HepG2 (cell line): ENCODE measurements at regions not wholly inside any gene's neighbourhood (a gene's known extent, or its start where the extent isn't known, plus 50 kb on each side); places are given as distances from the start of the nearest gene placed in this dataset.

Experiments
- ATAC-seq: fragments of 200-7000 bp; cut with Tn5 transposase; 3 replicates; pipeline ENCODE4 v1.9.1; 2020; ENCODE audit warnings: mild to moderate bottlenecking, moderate library complexity
- BruUV-seq: library from RNA; stranded (reverse); fragments of 400-500 nt; replicated peaks from 2 replicates; lab custom pipeline; 2021; lab: Mats Ljungman, UMichigan
- CTCF ChIA-PET: fragments of 300-600 bp; formaldehyde crosslinking; extraction: SDS; loops from one replicate; lab custom pipeline; 2021; ENCODE audit warnings: low total read pairs, inconsistent platforms, low intra/inter-chr PET ratio; lab: Yijun Ruan, JAX
- POLR2A ChIA-PET: fragments of 350-600 bp; sonication (Branson Sonifier 250); formaldehyde crosslinking; loops from one replicate; lab custom pipeline; 2020; ENCODE audit warnings: antibody characterized with exemption, inconsistent platforms; lab: Yijun Ruan, JAX
- DNase-seq: peaks from one replicate; pipeline ENCODE4 v3.0.0-alpha.2; 2015; ENCODE audit warnings: low spot score
- FAIRE-seq: peaks from 3 replicates; lab custom pipeline; 2011; peaks lifted over from hg19 to GRCh38; lab: Jason Lieb, UNC
- H2AFZ ChIP-seq: one replicate; pipeline ENCODE4 v1.6.1; 2011; ENCODE audit warnings: low read length, inconsistent platforms
- H3K27ac ChIP-seq: fragments of 300-600 bp; 3 replicates; pipeline ENCODE4 v1.8.0; 2011; ENCODE audit warnings: mixed run types, mild to moderate bottlenecking, mixed read lengths, low read length, inconsistent platforms; ENCODE audit not compliant: insufficient read depth; ENCODE audit errors: extremely low read length
- H3K27me3 ChIP-seq, 2 experiments: fragments of 200-600 bp in 1 of 2; 2 replicates in 1 of 2; 3 replicates in 1 of 2; pipeline versions ENCODE4 v1.6.0 to v1.8.0; 2011; ENCODE audit warnings: low read length in 2 of 2, mild to moderate bottlenecking in 2 of 2, moderate library complexity in 2 of 2, inconsistent platforms in 1 of 2; ENCODE audit not compliant: insufficient read depth in 2 of 2, control insufficient read depth in 1 of 2
- H3K36me3 ChIP-seq, 2 experiments: fragments of 200-600 bp in 1 of 2; replicated peaks in 1 of 2; 2 replicates in 1 of 2; 3 replicates in 1 of 2; pipeline versions ENCODE4 v1.5.1 to v1.8.0; 2011; ENCODE audit warnings: low read length in 2 of 2, inconsistent platforms in 1 of 2; ENCODE audit not compliant: insufficient read depth in 2 of 2, control insufficient read depth in 1 of 2
- H3K4me1 ChIP-seq: 2 replicates; pipeline ENCODE4 v1.5.1; 2012; ENCODE audit warnings: low read length, inconsistent platforms; ENCODE audit not compliant: insufficient read depth
- H3K4me2 ChIP-seq: 2 replicates; pipeline ENCODE4 v1.6.0; 2011; ENCODE audit warnings: low read depth, low read length, inconsistent platforms
- H3K4me3 ChIP-seq, 3 experiments: fragments of 200-600 bp in 1 of 3; sonication (generic), shearing (Covaris generic) in 1 of 3; replicated peaks in 1 of 3; 2 replicates each; pipeline ENCODE4 v1.5.1; 2011 to 2016; ENCODE audit warnings: low read length in 3 of 3, inconsistent platforms in 2 of 3, low read depth in 2 of 3, mild to moderate bottlenecking in 2 of 3, control low read depth in 1 of 3, mixed read lengths in 1 of 3; ENCODE audit not compliant: insufficient read depth in 1 of 3
- H3K79me2 ChIP-seq: one replicate; pipeline ENCODE4 v1.6.1; 2011; ENCODE audit warnings: low read length, inconsistent platforms; ENCODE audit not compliant: insufficient read depth
- H3K9ac ChIP-seq: 2 replicates; pipeline ENCODE4 v1.6.0; 2011; ENCODE audit warnings: mild to moderate bottlenecking, low read depth, low read length, inconsistent platforms; ENCODE audit not compliant: insufficient read depth
- H3K9me3 ChIP-seq: 2 replicates; pipeline ENCODE4 v1.5.1; 2012; ENCODE audit warnings: mild to moderate bottlenecking, low read length
- H4K20me1 ChIP-seq: 2 replicates; pipeline ENCODE4 v1.6.0; 2011; ENCODE audit warnings: inconsistent platforms, mild to moderate bottlenecking, low read length, moderate library complexity; ENCODE audit not compliant: insufficient read depth
- YY1 ChIP-seq: IDR thresholded peaks from 2 replicates; pipeline ENCODE4 v1.6.1; 2011; ENCODE audit warnings: low read length, low read depth, moderate library complexity, mild to moderate bottlenecking; ENCODE audit not compliant: insufficient read depth, insufficient replicate concordance
- ZNF205 ChIP-seq: IDR thresholded peaks from 2 replicates; pipeline ENCODE4 v1.6.1; 2018; ENCODE audit warnings: missing biosample characterization, missing genetic modification reagents
- ZNF567 ChIP-seq: sonication (generic); formaldehyde crosslinking; IDR thresholded peaks from 2 replicates; pipeline ENCODE4 v1.8.1; 2023; ENCODE audit warnings: mild to moderate bottlenecking, missing genetic modification reagents, borderline replicate concordance
- in situ Hi-C: cut with HindIII; loops from 2 replicates; pipeline ENCODE4 v1.10.0; 2017; ENCODE audit warnings: low pct_unique_long_range_greater_than_20kb; ENCODE audit not compliant: extremely low pct_ligation_motif_present
- intact Hi-C: fragments of 100-400 bp; cut with micrococcal nuclease; formaldehyde crosslinking; loops from one replicate; pipeline ENCODE4 v1.10.0; 2022; ENCODE audit not compliant: unreplicated experiment
- TF ChIP-seq, protein P1 (sequence below): sonication (generic); formaldehyde crosslinking; conservative IDR thresholded peaks from 2 replicates; pipeline ENCODE4 v1.8.1; 2023; ENCODE audit warnings: missing genetic modification reagents
- TF ChIP-seq, protein P2 (sequence below): sonication (generic); formaldehyde crosslinking; IDR thresholded peaks from 2 replicates; pipeline ENCODE4 v1.5.1; 2020; ENCODE audit warnings: missing genetic modification reagents, mild to moderate bottlenecking, borderline replicate concordance
- TF ChIP-seq, protein P3 (sequence below): sonication (generic); formaldehyde crosslinking; IDR thresholded peaks from 2 replicates; pipeline ENCODE4 v1.5.1; 2020; ENCODE audit warnings: mild to moderate bottlenecking, missing genetic modification reagents, borderline replicate concordance
- TF ChIP-seq, protein P4 (sequence below): sonication (generic); formaldehyde crosslinking; IDR thresholded peaks from 2 replicates; pipeline ENCODE4 v1.5.0; 2020; ENCODE audit warnings: mild to moderate bottlenecking, missing genetic modification reagents
- TF ChIP-seq, protein P5 (sequence below): IDR thresholded peaks from 2 replicates; pipeline ENCODE4 v1.6.1; 2016; ENCODE audit warnings: mild to moderate bottlenecking

DNA sequence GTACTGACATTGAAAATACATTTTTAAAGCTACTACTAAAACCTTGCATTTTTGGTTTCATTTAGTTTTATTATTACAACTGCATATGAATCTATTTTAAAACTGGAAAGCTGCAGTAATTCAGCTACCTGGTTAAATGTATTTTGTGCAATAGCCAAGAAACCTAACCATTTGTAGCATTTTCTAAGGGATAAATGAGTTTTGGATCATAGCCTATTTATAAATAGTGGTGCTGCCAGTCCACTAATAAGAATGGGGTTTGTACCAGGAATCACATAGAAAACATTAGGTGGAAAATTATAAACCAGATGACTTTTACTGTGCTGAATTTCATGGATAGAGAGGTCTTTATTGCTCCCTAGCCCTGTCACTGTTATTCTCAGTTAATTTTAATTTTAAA lies 454.7 kb downstream of the DIPK2A start:
- in situ Hi-C loops (no loop called here), intact Hi-C loops (no loop called here)
- Histone ChIP-seq H3K4me1 (no peaks in the 10 kb centered on the region), H3K79me2 (no peaks in the 10 kb centered on the region), H3K27me3 (no peaks in the 10 kb centered on the region), H4K20me1 (no peaks in the 10 kb centered on the region), H3K4me3 (no peak overlapping the region), H3K9me3 (no peaks in the 10 kb centered on the region), H3K27ac (no peak overlapping the region), H2AFZ (no peak overlapping the region), H3K36me3 (no peaks in the 10 kb centered on the region), H3K9ac (no peak overlapping the region), H3K4me2 (no peak overlapping the region)
- no peak for TF ChIP-seq YY1
- TF ChIP-seq, protein P1, sequence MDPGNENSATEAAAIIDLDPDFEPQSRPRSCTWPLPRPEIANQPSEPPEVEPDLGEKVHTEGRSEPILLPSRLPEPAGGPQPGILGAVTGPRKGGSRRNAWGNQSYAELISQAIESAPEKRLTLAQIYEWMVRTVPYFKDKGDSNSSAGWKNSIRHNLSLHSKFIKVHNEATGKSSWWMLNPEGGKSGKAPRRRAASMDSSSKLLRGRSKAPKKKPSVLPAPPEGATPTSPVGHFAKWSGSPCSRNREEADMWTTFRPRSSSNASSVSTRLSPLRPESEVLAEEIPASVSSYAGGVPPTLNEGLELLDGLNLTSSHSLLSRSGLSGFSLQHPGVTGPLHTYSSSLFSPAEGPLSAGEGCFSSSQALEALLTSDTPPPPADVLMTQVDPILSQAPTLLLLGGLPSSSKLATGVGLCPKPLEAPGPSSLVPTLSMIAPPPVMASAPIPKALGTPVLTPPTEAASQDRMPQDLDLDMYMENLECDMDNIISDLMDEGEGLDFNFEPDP (CRISPR knock-in tag), result no peak
- TF ChIP-seq ZNF205 (CRISPR knock-in tag), result no peak
- TF ChIP-seq ZNF567, result no peak
- TF ChIP-seq, protein P2, sequence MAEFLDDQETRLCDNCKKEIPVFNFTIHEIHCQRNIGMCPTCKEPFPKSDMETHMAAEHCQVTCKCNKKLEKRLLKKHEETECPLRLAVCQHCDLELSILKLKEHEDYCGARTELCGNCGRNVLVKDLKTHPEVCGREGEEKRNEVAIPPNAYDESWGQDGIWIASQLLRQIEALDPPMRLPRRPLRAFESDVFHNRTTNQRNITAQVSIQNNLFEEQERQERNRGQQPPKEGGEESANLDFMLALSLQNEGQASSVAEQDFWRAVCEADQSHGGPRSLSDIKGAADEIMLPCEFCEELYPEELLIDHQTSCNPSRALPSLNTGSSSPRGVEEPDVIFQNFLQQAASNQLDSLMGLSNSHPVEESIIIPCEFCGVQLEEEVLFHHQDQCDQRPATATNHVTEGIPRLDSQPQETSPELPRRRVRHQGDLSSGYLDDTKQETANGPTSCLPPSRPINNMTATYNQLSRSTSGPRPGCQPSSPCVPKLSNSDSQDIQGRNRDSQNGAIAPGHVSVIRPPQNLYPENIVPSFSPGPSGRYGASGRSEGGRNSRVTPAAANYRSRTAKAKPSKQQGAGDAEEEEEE, result no peak
- TF ChIP-seq, protein P3, sequence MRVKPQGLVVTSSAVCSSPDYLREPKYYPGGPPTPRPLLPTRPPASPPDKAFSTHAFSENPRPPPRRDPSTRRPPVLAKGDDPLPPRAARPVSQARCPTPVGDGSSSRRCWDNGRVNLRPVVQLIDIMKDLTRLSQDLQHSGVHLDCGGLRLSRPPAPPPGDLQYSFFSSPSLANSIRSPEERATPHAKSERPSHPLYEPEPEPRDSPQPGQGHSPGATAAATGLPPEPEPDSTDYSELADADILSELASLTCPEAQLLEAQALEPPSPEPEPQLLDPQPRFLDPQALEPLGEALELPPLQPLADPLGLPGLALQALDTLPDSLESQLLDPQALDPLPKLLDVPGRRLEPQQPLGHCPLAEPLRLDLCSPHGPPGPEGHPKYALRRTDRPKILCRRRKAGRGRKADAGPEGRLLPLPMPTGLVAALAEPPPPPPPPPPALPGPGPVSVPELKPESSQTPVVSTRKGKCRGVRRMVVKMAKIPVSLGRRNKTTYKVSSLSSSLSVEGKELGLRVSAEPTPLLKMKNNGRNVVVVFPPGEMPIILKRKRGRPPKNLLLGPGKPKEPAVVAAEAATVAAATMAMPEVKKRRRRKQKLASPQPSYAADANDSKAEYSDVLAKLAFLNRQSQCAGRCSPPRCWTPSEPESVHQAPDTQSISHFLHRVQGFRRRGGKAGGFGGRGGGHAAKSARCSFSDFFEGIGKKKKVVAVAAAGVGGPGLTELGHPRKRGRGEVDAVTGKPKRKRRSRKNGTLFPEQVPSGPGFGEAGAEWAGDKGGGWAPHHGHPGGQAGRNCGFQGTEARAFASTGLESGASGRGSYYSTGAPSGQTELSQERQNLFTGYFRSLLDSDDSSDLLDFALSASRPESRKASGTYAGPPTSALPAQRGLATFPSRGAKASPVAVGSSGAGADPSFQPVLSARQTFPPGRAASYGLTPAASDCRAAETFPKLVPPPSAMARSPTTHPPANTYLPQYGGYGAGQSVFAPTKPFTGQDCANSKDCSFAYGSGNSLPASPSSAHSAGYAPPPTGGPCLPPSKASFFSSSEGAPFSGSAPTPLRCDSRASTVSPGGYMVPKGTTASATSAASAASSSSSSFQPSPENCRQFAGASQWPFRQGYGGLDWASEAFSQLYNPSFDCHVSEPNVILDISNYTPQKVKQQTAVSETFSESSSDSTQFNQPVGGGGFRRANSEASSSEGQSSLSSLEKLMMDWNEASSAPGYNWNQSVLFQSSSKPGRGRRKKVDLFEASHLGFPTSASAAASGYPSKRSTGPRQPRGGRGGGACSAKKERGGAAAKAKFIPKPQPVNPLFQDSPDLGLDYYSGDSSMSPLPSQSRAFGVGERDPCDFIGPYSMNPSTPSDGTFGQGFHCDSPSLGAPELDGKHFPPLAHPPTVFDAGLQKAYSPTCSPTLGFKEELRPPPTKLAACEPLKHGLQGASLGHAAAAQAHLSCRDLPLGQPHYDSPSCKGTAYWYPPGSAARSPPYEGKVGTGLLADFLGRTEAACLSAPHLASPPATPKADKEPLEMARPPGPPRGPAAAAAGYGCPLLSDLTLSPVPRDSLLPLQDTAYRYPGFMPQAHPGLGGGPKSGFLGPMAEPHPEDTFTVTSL (CRISPR knock-in tag), result no peak
- TF ChIP-seq, protein P4, sequence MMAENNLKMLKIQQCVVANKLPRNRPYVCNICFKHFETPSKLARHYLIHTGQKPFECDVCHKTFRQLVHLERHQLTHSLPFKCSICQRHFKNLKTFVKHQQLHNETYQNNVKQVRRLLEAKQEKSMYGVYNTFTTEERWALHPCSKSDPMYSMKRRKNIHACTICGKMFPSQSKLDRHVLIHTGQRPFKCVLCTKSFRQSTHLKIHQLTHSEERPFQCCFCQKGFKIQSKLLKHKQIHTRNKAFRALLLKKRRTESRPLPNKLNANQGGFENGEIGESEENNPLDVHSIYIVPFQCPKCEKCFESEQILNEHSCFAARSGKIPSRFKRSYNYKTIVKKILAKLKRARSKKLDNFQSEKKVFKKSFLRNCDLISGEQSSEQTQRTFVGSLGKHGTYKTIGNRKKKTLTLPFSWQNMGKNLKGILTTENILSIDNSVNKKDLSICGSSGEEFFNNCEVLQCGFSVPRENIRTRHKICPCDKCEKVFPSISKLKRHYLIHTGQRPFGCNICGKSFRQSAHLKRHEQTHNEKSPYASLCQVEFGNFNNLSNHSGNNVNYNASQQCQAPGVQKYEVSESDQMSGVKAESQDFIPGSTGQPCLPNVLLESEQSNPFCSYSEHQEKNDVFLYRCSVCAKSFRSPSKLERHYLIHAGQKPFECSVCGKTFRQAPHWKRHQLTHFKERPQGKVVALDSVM, result no peak
- TF ChIP-seq, protein P5, sequence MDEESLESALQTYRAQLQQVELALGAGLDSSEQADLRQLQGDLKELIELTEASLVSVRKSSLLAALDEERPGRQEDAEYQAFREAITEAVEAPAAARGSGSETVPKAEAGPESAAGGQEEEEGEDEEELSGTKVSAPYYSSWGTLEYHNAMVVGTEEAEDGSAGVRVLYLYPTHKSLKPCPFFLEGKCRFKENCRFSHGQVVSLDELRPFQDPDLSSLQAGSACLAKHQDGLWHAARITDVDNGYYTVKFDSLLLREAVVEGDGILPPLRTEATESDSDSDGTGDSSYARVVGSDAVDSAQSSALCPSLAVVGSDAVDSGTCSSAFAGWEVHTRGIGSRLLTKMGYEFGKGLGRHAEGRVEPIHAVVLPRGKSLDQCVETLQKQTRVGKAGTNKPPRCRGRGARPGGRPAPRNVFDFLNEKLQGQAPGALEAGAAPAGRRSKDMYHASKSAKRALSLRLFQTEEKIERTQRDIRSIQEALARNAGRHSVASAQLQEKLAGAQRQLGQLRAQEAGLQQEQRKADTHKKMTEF (CRISPR knock-in tag), result no peak
- DNase-seq (no peak), FAIRE-seq (no peak), ATAC-seq (no peak)
- ChIA-PET POLR2A (no interaction called here), CTCF (no interaction called here)
- no TSS peak for BruUV-seq
